ENCODE measurements at regions not wholly inside any gene's neighbourhood (a gene's known extent, or its start where the extent isn't known, plus 50 kb on each side); places are given as distances from the start of the nearest gene placed in this dataset.

GRCh38 chr15:61681676-61682075, 378.6 kb downstream of the VPS13C start:
- no peak for TF ChIP-seq CTCF (IDR thresholded peaks at IDR 0.05)
- TF ChIP-seq POLR2A (IDR thresholded peaks at IDR 0.05): no peak

Measured in uterus (tissue), 2 donors.